ENCODE measurements at regions not wholly inside any gene's neighbourhood (a gene's known extent, or its start where the extent isn't known, plus 50 kb on each side); places are given as distances from the start of the nearest gene placed in this dataset.
"Not testable (repeated sequence)": the region's sequence is repeated elsewhere in the genome, so short reads cannot be mapped to it uniquely, and the experiment has no call there.

DNA sequence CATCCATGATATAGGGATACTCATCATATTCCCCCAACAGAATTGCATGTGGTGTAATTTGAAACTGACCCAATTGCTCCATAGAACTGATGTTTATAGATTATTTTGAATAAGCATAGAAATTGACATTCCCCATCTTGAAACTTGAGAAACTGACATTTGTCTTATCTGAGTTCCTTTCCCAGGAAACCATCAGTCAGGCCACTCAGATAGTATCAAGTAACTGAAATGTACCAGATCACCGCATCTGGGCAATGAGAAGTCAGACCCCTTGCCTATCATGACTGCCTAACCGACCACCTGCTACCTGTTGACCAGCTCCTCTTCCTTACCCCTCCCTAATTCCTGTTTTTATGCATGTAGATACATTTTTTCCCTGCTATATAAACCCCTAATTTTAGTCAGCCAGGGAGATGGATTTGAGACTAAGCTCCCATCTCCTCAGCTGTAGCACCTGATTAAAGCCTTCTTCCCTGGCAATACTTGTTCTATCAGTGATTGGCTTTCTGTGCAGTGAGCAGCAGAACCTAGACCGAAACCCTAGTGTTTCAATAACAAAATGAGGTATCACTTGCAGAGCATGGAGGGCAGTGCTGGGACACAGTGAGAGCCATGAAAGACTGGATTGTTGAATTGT is 274.5 kb downstream of the LPIN1 start:
- TF ChIP-seq POLR2AphosphoS5 (IDR thresholded peaks at IDR 0.05; ENCODE audit: insufficient read depth, low read depth, low read length) (no peak), MYC (IDR thresholded peaks at IDR 0.05; ENCODE audit: low read depth, low read length) (no peak), POLR2A (IDR thresholded peaks at IDR 0.05; ENCODE audit: low read depth, low read length) (no peak), JUN (IDR thresholded peaks at IDR 0.05; ENCODE audit: borderline replicate concordance, insufficient read depth, insufficient read length, low read depth) (no peak), FOS (IDR thresholded peaks at IDR 0.05; ENCODE audit: borderline replicate concordance, insufficient read depth, low read length) (no peak), EZH2 (IDR thresholded peaks at IDR 0.05; ENCODE audit: borderline replicate concordance, low read depth, low read length, severe bottlenecking) (no peak), GATA2 (IDR thresholded peaks at IDR 0.05; ENCODE audit: insufficient read depth, insufficient read length, low read depth, low read length) (no peak)
- TF ChIP-seq, protein P1, sequence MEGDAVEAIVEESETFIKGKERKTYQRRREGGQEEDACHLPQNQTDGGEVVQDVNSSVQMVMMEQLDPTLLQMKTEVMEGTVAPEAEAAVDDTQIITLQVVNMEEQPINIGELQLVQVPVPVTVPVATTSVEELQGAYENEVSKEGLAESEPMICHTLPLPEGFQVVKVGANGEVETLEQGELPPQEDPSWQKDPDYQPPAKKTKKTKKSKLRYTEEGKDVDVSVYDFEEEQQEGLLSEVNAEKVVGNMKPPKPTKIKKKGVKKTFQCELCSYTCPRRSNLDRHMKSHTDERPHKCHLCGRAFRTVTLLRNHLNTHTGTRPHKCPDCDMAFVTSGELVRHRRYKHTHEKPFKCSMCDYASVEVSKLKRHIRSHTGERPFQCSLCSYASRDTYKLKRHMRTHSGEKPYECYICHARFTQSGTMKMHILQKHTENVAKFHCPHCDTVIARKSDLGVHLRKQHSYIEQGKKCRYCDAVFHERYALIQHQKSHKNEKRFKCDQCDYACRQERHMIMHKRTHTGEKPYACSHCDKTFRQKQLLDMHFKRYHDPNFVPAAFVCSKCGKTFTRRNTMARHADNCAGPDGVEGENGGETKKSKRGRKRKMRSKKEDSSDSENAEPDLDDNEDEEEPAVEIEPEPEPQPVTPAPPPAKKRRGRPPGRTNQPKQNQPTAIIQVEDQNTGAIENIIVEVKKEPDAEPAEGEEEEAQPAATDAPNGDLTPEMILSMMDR (IDR thresholded peaks at IDR 0.05; ENCODE audit: extremely low read depth in 1 of 2, insufficient read depth in 1 of 2, low read depth in 1 of 2, low read length in 2 of 2), result no peak
- TF ChIP-seq, protein P2, sequence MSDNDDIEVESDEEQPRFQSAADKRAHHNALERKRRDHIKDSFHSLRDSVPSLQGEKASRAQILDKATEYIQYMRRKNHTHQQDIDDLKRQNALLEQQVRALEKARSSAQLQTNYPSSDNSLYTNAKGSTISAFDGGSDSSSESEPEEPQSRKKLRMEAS (IDR thresholded peaks at IDR 0.05; ENCODE audit: insufficient read depth, insufficient read length), result no peak
- no peak overlapping the region for H3K4me3 ChIP-seq (replicated peaks in 1 of 3; ENCODE audit: insufficient read depth in 1 of 3, low read depth in 1 of 3, low read length in 3 of 3)
- ChIA-PET CTCF (interaction anchor here (2.0 kb wide), 1 partner anchor 157 kb away, joined by 4 read pairs; no protein-coding TSS in a partner anchor), POLR2A (no interaction called here)
- peaks cover 3% of the 10 kb centered on the region for H3K9me3 ChIP-seq (replicated peaks; ENCODE audit: control insufficient read depth, insufficient read depth, low read length)
- intact Hi-C loops (cut with micrococcal nuclease), result no loop called here
- DNase-seq (ENCODE audit: low read depth, low spot score), result no peak
- H3K4me2 ChIP-seq (ENCODE audit: insufficient read depth, low read length), result no peak overlapping the region
- no peaks in the 10 kb centered on the region for H3K36me3 ChIP-seq (ENCODE audit: control insufficient read depth in 2 of 2, extremely low read depth in 1 of 2, insufficient read depth in 2 of 2, low read length in 2 of 2)
- no peak for FAIRE-seq
- H3K9ac ChIP-seq (replicated peaks; ENCODE audit: extremely low read depth, insufficient read depth, low read length), result no peak overlapping the region
- dilution Hi-C loops (cut with MboI; ENCODE audit: extremely low pct_ligation_motif_present, low sequenced_read_pairs), result no loop called here
- BruUV-seq (replicated peaks), result no TSS peak
- no peak overlapping the region for H3K27ac ChIP-seq (ENCODE audit: insufficient read depth, low read depth, low read length)
- no peaks in the 10 kb centered on the region for H3K79me2 ChIP-seq (ENCODE audit: control insufficient read depth, insufficient read depth, low read length)
- no peak overlapping the region for H2AFZ ChIP-seq (ENCODE audit: low read depth, low read length)
- no peaks in the 10 kb centered on the region for H3K27me3 ChIP-seq (ENCODE audit: control insufficient read depth in 2 of 2, insufficient read depth in 2 of 2, low read length in 2 of 2)
- no peaks in the 10 kb centered on the region for H3K9me1 ChIP-seq (replicated peaks; ENCODE audit: control insufficient read depth, extremely low read depth, insufficient read depth, low read length)
- no peaks in the 10 kb centered on the region for H3K4me1 ChIP-seq (ENCODE audit: control insufficient read depth, extremely low read depth, insufficient read depth, low read length)
- no peaks in the 10 kb centered on the region for H4K20me1 ChIP-seq (replicated peaks; ENCODE audit: control insufficient read depth, extremely low read depth, insufficient read depth, low read length)

DNA sequence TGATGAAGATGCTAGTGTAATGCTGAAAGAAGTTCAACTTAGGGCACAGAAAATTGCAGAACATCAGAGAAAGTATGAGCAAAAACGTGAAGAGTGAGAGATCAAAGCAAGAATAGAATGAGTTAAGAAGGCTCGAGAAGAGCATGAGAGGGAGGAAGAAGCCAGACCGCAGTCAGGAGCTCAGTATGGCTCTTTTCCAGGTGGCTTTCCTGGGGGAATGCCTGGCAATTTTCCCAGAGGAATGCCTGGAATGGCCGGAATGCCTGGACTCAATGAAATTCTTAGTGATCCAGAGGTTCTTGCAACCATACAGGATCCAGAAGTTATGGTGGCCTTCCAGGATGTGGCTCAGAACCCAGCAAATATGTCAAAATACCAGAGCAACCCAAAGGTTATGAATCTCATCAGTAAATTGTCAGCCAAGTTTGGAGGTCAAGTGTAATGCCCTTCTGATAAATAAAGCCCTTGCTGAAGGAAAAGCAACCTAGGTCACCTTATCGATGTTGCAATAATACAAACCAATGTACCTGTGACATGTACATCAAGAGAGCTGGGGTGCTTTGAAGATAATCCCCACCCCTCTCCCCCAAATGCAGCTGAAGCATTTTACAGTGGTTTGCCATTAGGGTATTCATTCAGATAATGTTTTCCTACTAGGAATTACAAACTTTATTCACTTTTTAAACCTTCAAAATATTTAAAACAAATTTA is 277.9 kb downstream of the LPIN1 start:
- H3K9me3 ChIP-seq (replicated peaks; ENCODE audit: control insufficient read depth, insufficient read depth, low read length); dilution Hi-C loops (cut with MboI; ENCODE audit: extremely low pct_ligation_motif_present, low sequenced_read_pairs): not testable (repeated sequence)

More for the DNA sequence above, 277.9 kb downstream of the LPIN1 start:
- H3K9ac ChIP-seq (replicated peaks; ENCODE audit: extremely low read depth, insufficient read depth, low read length); H3K27me3 ChIP-seq (ENCODE audit: control insufficient read depth in 2 of 2, insufficient read depth in 2 of 2, low read length in 2 of 2); H3K36me3 ChIP-seq (ENCODE audit: control insufficient read depth in 2 of 2, extremely low read depth in 1 of 2, insufficient read depth in 2 of 2, low read length in 2 of 2); CTCF ChIA-PET; POLR2A ChIA-PET; BruUV-seq (replicated peaks); DNase-seq (ENCODE audit: low read depth, low spot score); H4K20me1 ChIP-seq (replicated peaks; ENCODE audit: control insufficient read depth, extremely low read depth, insufficient read depth, low read length); H2AFZ ChIP-seq (ENCODE audit: low read depth, low read length); H3K27ac ChIP-seq (ENCODE audit: insufficient read depth, low read depth, low read length); H3K79me2 ChIP-seq (ENCODE audit: control insufficient read depth, insufficient read depth, low read length); H3K4me3 ChIP-seq (replicated peaks in 1 of 3; ENCODE audit: insufficient read depth in 1 of 3, low read depth in 1 of 3, low read length in 3 of 3); H3K4me2 ChIP-seq (ENCODE audit: insufficient read depth, low read length); H3K4me1 ChIP-seq (ENCODE audit: control insufficient read depth, extremely low read depth, insufficient read depth, low read length); H3K9me1 ChIP-seq (replicated peaks; ENCODE audit: control insufficient read depth, extremely low read depth, insufficient read depth, low read length): not testable (repeated sequence)
- FAIRE-seq, result peak; percentile 24
- intact Hi-C loops (cut with micrococcal nuclease), result loop anchor here (1.0 kb wide), 1 partner anchor 29 kb away; no protein-coding TSS in a partner anchor

Measured in endothelial cell of umbilical vein (primary cell).